H1 (cell line): ENCODE measurements at regions not wholly inside any gene's neighbourhood (a gene's known extent, or its start where the extent isn't known, plus 50 kb on each side); places are given as distances from the start of the nearest gene placed in this dataset.

ENCODE experiments used
- CTCF ChIA-PET: fragments of 300-600 bp; sonication (Branson Sonifier 250); formaldehyde crosslinking; loops from one replicate; lab custom pipeline; 2021; ENCODE audit not compliant: partially characterized antibody; lab: Charles Lee
- POLR2A ChIA-PET: fragments of 300-600 bp; sonication (Branson Sonifier 250); formaldehyde crosslinking; loops from one replicate; lab custom pipeline; 2021; ENCODE audit warnings: inconsistent platforms; ENCODE audit not compliant: partially characterized antibody; lab: Charles Lee
- DNase-seq, 2 experiments: peaks; one replicate each; pipeline versions ENCODE4 v3.0.0 to v3.0.0-alpha.2; 2010 to 2022; ENCODE audit warnings: low spot score in 2 of 2, low read depth in 1 of 2, mixed read lengths in 1 of 2
- FAIRE-seq: peaks from 2 replicates; lab custom pipeline; 2011; peaks lifted over from hg19 to GRCh38; lab: Jason Lieb, UNC
- H2AFZ ChIP-seq: 2 replicates; pipeline ENCODE4 v1.8.1; 2012; ENCODE audit warnings: low read length, inconsistent platforms
- H2AK5ac ChIP-seq: 2 replicates; pipeline ENCODE4 v1.6.1; 2013; ENCODE audit warnings: low read depth, low read length
- H2BK120ac ChIP-seq: replicated peaks from 2 replicates; pipeline ENCODE3; 2013; ENCODE audit warnings: low read depth, low read length, inconsistent platforms
- H2BK12ac ChIP-seq: 2 replicates; pipeline ENCODE4 v1.6.1; 2013; ENCODE audit warnings: low read depth, low read length
- H2BK15ac ChIP-seq: 2 replicates; pipeline ENCODE4 v1.6.1; 2013; ENCODE audit warnings: low read length
- H2BK20ac ChIP-seq: 2 replicates; pipeline ENCODE4 v1.6.1; 2013; ENCODE audit warnings: low read length
- H2BK5ac ChIP-seq: 2 replicates; pipeline ENCODE4 v1.6.1; 2013; ENCODE audit warnings: low read depth, low read length
- H3K14ac ChIP-seq: 2 replicates; pipeline ENCODE4 v1.6.1; 2013; ENCODE audit warnings: inconsistent platforms; ENCODE audit not compliant: insufficient read length
- H3K18ac ChIP-seq: 2 replicates; pipeline ENCODE4 v1.6.1; 2013; ENCODE audit warnings: low read length; ENCODE audit errors: extremely low read depth
- H3K23ac ChIP-seq: 2 replicates; pipeline ENCODE4 v1.6.1; 2013; ENCODE audit warnings: inconsistent platforms; ENCODE audit not compliant: insufficient read length
- H3K23me2 ChIP-seq: 2 replicates; pipeline ENCODE4 v1.6.1; 2013; ENCODE audit warnings: low read depth, low read length
- H3K27ac ChIP-seq: 2 replicates; pipeline ENCODE4 v1.6.1; 2011; ENCODE audit warnings: low read depth, low read length, inconsistent platforms
- H3K27me3 ChIP-seq, 4 experiments: replicated peaks in 1 of 4; 1 replicate in 1 of 4; 2 replicates in 3 of 4; pipeline versions ENCODE4 v1.6.1 to v1.8.1; 2011 to 2013; ENCODE audit warnings: low read length in 3 of 4, mild to moderate bottlenecking in 3 of 4, inconsistent platforms in 2 of 4, mixed read lengths in 2 of 4, moderate library complexity in 1 of 4; ENCODE audit not compliant: control insufficient read depth in 3 of 4, insufficient read depth in 3 of 4; ENCODE audit errors: extremely low read depth in 1 of 4
- H3K36me3 ChIP-seq, 4 experiments: 2 replicates each; pipeline versions ENCODE4 v1.6.1 to v1.8.1; 2011 to 2013; ENCODE audit warnings: mild to moderate bottlenecking in 4 of 4, low read length in 3 of 4, moderate library complexity in 2 of 4, control low read depth in 1 of 4, inconsistent platforms in 1 of 4; ENCODE audit not compliant: insufficient read depth in 4 of 4, control insufficient read depth in 2 of 4
- H3K4ac ChIP-seq: replicated peaks from 2 replicates; pipeline ENCODE3; 2013; ENCODE audit warnings: low read length, low read depth, mixed read lengths, inconsistent platforms; ENCODE audit not compliant: insufficient read length
- H3K4me1 ChIP-seq, 4 experiments: replicated peaks in 1 of 4; 1 replicate in 1 of 4; 2 replicates in 3 of 4; pipeline versions ENCODE4 v1.6.1 to v1.8.1; 2011 to 2013; ENCODE audit warnings: low read length in 3 of 4, inconsistent platforms in 2 of 4, mixed read lengths in 1 of 4; ENCODE audit not compliant: insufficient read depth in 4 of 4, control insufficient read depth in 3 of 4
- H3K4me2 ChIP-seq, 2 experiments: 2 replicates each; pipeline versions ENCODE4 v1.6.1 to v1.8.1; 2011 to 2013; ENCODE audit warnings: low read depth in 2 of 2, low read length in 2 of 2, control low read depth in 1 of 2, inconsistent platforms in 1 of 2, mild to moderate bottlenecking in 1 of 2; ENCODE audit not compliant: insufficient read depth in 1 of 2
- H3K4me3 ChIP-seq, 4 experiments: fragments of 200-600, 300-600 bp in 1 of 4; sonication (generic), shearing (Covaris generic), sonication (Bioruptor Twin) in 1 of 4; 2 replicates each; pipeline versions ENCODE4 v1.5.1 to v1.8.1; 2011 to 2016; ENCODE audit warnings: low read length in 4 of 4, low read depth in 3 of 4, control low read depth in 2 of 4, inconsistent platforms in 2 of 4, mild to moderate bottlenecking in 2 of 4, mixed read lengths in 1 of 4, moderate library complexity in 1 of 4; ENCODE audit not compliant: insufficient read depth in 2 of 4; ENCODE audit errors: extremely low read depth in 1 of 4
- H3K56ac ChIP-seq: replicated peaks from 2 replicates; pipeline ENCODE3; 2013; ENCODE audit warnings: low read depth, mild to moderate bottlenecking, mixed read lengths, low read length, inconsistent platforms; ENCODE audit not compliant: insufficient read length
- H3K79me1 ChIP-seq: 2 replicates; pipeline ENCODE4 v1.6.1; 2013; ENCODE audit warnings: low read depth, low read length, control low read depth
- H3K79me2 ChIP-seq, 2 experiments: 2 replicates each; pipeline versions ENCODE4 v1.6.1 to v1.8.1; 2012 to 2013; ENCODE audit warnings: low read length in 2 of 2, mild to moderate bottlenecking in 2 of 2, inconsistent platforms in 1 of 2; ENCODE audit not compliant: insufficient read depth in 2 of 2, control insufficient read depth in 1 of 2
- H3K9ac ChIP-seq, 4 experiments: replicated peaks in 1 of 4; 1 replicate in 1 of 4; 2 replicates in 3 of 4; pipeline versions ENCODE4 v1.6.1 to v1.8.1; 2011 to 2013; ENCODE audit warnings: low read depth in 3 of 4, low read length in 3 of 4, control low read depth in 2 of 4, mild to moderate bottlenecking in 2 of 4, moderate library complexity in 2 of 4, inconsistent platforms in 1 of 4; ENCODE audit errors: extremely low read depth in 1 of 4
- H3K9me3 ChIP-seq, 2 experiments: 2 replicates each; pipeline versions ENCODE4 v1.6.1 to v1.8.1; 2012 to 2013; ENCODE audit warnings: mild to moderate bottlenecking in 2 of 2, moderate library complexity in 2 of 2, control low read depth in 1 of 2, inconsistent platforms in 1 of 2, low read depth in 1 of 2, low read length in 1 of 2, mixed read lengths in 1 of 2; ENCODE audit not compliant: insufficient read depth in 2 of 2
- H4K20me1 ChIP-seq, 2 experiments: replicated peaks in 1 of 2; 2 replicates each; pipeline versions ENCODE3 to v1.8.1; 2011 to 2013; ENCODE audit warnings: inconsistent platforms in 2 of 2, low read length in 2 of 2, mild to moderate bottlenecking in 1 of 2; ENCODE audit not compliant: insufficient read depth in 2 of 2, control insufficient read depth in 1 of 2
- H4K5ac ChIP-seq: 2 replicates; pipeline ENCODE4 v1.6.1; 2013; ENCODE audit warnings: low read length, low read depth, mixed read lengths, inconsistent platforms; ENCODE audit not compliant: insufficient read length
- H4K8ac ChIP-seq: 2 replicates; pipeline ENCODE4 v1.8.0; 2013; ENCODE audit warnings: mild to moderate bottlenecking, moderate library complexity, low read length, inconsistent platforms; ENCODE audit not compliant: insufficient read depth; ENCODE audit errors: extremely low read depth
- H4K91ac ChIP-seq: replicated peaks from 2 replicates; pipeline ENCODE3; 2013; ENCODE audit warnings: low read length, mixed read lengths, inconsistent platforms; ENCODE audit not compliant: insufficient read length
- ATF3 ChIP-seq: IDR thresholded peaks from 2 replicates; pipeline ENCODE4 v1.6.1; 2011; ENCODE audit warnings: low read depth, mild to moderate bottlenecking, low read length; ENCODE audit not compliant: insufficient read depth
- CREB1 ChIP-seq: IDR thresholded peaks from 2 replicates; pipeline ENCODE4 v1.6.1; 2012; ENCODE audit warnings: inconsistent platforms
- EZH2 ChIP-seq: fragments of 200-600 bp; sonication (generic); IDR thresholded peaks from 2 replicates; pipeline ENCODE4 v1.7.1; 2012; ENCODE audit warnings: low read depth, mild to moderate bottlenecking, moderate library complexity, low read length, inconsistent platforms; ENCODE audit not compliant: severe bottlenecking
- GABPA ChIP-seq: IDR thresholded peaks from 2 replicates; pipeline ENCODE4 v1.6.1; 2011; ENCODE audit warnings: mild to moderate bottlenecking, low read length, moderate library complexity, borderline replicate concordance; ENCODE audit not compliant: insufficient read depth
- HDAC6 ChIP-seq: IDR thresholded peaks from one replicate; pipeline ENCODE4 v1.7.1; 2012; ENCODE audit warnings: low read depth, mild to moderate bottlenecking, inconsistent platforms, low read length, moderate library complexity
- KDM1A ChIP-seq: fragments of 200-600, 300-600 bp; sonication (generic); IDR thresholded peaks from 2 replicates; pipeline ENCODE4 v1.7.1; 2016; ENCODE audit warnings: mild to moderate bottlenecking, low read length, borderline replicate concordance
- NANOG ChIP-seq: IDR thresholded peaks from 2 replicates; pipeline ENCODE4 v1.6.1; 2011; ENCODE audit warnings: low read length, low read depth, mild to moderate bottlenecking, inconsistent platforms; ENCODE audit not compliant: insufficient read depth, poor library complexity, severe bottlenecking
- PHF8 ChIP-seq: fragments of 200-600 bp; sonication (generic); conservative IDR thresholded peaks from 2 replicates; pipeline ENCODE4 v1.7.1; 2012; ENCODE audit warnings: low read depth, mild to moderate bottlenecking, inconsistent platforms, low read length, moderate library complexity
- SIX5 ChIP-seq: IDR thresholded peaks from 2 replicates; pipeline ENCODE4 v1.6.1; 2011; ENCODE audit warnings: mild to moderate bottlenecking, low read depth, low read length
- SP2 ChIP-seq: IDR thresholded peaks from 2 replicates; pipeline ENCODE4 v1.6.1; 2012; ENCODE audit warnings: mild to moderate bottlenecking, low read length, inconsistent platforms
- SRF ChIP-seq: IDR thresholded peaks from 2 replicates; pipeline ENCODE4 v1.6.1; 2011; ENCODE audit warnings: mild to moderate bottlenecking, low read depth, low read length, moderate library complexity
- WGBS, 2 experiments: shearing (Covaris generic) in 1 of 2; methylation state at CpG; one replicate each; pipeline versions ENCODE4 v1.1.6 to v1.1.7; 2013 to 2015; ENCODE audit warnings: low lambda C conversion rate in 2 of 2, mixed read lengths in 2 of 2, inconsistent platforms in 1 of 2, low coverage in 1 of 2, missing lambda C conversion rate in 1 of 2; ENCODE audit not compliant: insufficient replicate concordance in 2 of 2, insufficient coverage in 1 of 2, insufficient read length in 1 of 2; ENCODE audit errors: extremely low coverage in 1 of 2, missing lambda C conversion rate in 1 of 2; 5-methylcytosine and 5-hydroxymethylcytosine counted together

- no peak overlapping the region for H3K18ac ChIP-seq
- H3K79me1 ChIP-seq: no peaks in the 10 kb centered on the region
- TF ChIP-seq PHF8 (no peak), NANOG (no peak), CREB1 (no peak), SIX5 (no peak), KDM1A (no peak), SP2 (no peak), ATF3 (no peak), GABPA (no peak), EZH2 (no peak), HDAC6 (no peak), SRF (no peak)
- no peak overlapping the region for H4K5ac ChIP-seq
- H3K14ac ChIP-seq: no peak overlapping the region
- 88% methylated on average over 2 of the region's 2 CpGs; no CpG with 5 or more reads in 1 of the 2 experiments for WGBS, 2 experiments
- H2AK5ac ChIP-seq: no peak overlapping the region
- no peak overlapping the region for H4K8ac ChIP-seq
- no peaks in the 10 kb centered on the region for H3K36me3 ChIP-seq
- no peaks in the 10 kb centered on the region for H3K4me1 ChIP-seq
- no peak overlapping the region for H3K4me2 ChIP-seq
- no peak overlapping the region for H2BK20ac ChIP-seq
- H2BK15ac ChIP-seq: peak overlapping the region; percentile 5; the same call in 1 of the 2 replicates
- DNase-seq (no peak), FAIRE-seq (no peak)
- no peak overlapping the region for H3K4ac ChIP-seq
- no peak overlapping the region for H2BK120ac ChIP-seq
- H2BK12ac ChIP-seq: no peak overlapping the region; the same call in 1 of the 2 replicates
- no peak overlapping the region for H4K91ac ChIP-seq
- H2AFZ ChIP-seq: no peak overlapping the region
- no peak overlapping the region for H2BK5ac ChIP-seq
- no peak overlapping the region for H3K27ac ChIP-seq
- H3K56ac ChIP-seq: no peak overlapping the region
- ChIA-PET CTCF (interaction anchor here (1.1 kb wide), 1 partner anchor 13 kb away, joined by 3 read pairs; no protein-coding TSS in a partner anchor), POLR2A (no interaction called here)
- no peak overlapping the region for H3K4me3 ChIP-seq
- no peak overlapping the region for H3K23ac ChIP-seq
- no peaks in the 10 kb centered on the region for H3K27me3 ChIP-seq
- no peaks in the 10 kb centered on the region for H3K9me3 ChIP-seq
- H3K79me2 ChIP-seq: no peaks in the 10 kb centered on the region
- H4K20me1 ChIP-seq: no peaks in the 10 kb centered on the region
- H3K9ac ChIP-seq: no peak overlapping the region
- no peaks in the 10 kb centered on the region for H3K23me2 ChIP-seq
These were observed 126.3 kb downstream of the ADAMTS15 start for GRCh38 chr11:130574740-130575139.
